ENCODE measurements at regions not wholly inside any gene's neighbourhood (a gene's known extent, or its start where the extent isn't known, plus 50 kb on each side); places are given as distances from the start of the nearest gene placed in this dataset.
"Not testable (repeated sequence)": the region's sequence is repeated elsewhere in the genome, so short reads cannot be mapped to it uniquely, and the experiment has no call there.

DNA sequence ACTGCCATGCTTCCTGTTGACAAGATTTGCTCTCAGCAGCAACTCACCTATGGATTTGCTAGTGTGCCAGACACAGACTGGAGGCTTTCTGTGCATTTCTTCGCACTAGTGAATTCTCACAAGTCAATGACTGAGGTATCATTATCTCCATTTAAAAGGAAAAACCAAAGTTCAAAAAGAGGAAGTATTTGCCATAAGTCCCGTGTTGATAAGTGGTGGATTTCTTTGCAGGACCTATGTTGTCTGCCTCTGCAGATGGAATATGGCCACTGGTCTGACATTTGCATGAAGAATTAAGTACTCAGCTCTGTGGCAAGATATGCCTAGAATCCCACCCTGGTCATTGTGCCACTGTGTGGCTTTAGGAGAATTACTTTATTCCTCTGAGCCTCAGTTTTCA lies 299.6 kb downstream of the PAX3 start:
- no peak for DNase-seq (ENCODE audit: low spot score)

DNA sequence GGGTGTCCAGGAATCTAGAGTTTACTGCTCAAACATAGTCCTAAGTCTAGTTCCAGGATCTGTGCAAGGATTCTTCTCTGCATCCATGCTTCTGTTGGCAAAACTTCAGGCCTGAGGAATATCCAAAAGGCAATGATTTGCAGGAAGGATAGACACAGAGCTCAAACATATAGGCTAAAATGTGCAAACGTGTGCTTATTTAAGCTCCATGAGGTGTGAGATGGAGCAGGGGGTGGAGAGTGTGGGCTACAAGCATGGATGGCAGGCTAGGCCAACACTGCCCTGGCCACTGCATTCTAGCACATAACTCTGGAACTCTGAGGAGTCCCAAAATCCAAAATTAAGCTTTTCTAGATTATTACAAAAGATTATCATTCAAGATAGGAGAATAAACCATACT lies 301.1 kb downstream of the PAX3 start:
- no peak for DNase-seq (ENCODE audit: low spot score)

DNA sequence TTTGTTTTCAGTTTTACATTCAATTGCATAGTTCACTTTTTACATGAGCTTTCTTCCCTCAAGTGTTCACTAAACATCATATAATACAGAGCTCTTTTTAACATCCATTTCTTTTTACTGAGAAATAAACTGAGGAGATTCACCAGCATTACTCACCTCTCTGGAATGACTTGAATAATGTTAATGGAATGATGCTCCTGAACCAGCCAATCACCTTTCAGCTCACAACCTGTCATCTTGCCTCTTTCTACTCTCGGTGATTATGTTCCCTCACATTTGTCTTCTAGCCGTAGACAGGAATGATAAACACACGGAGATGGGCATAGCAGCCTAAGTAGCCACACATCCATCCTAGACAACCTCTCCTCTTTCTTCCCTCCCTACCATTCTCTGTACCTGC lies 301.7 kb downstream of the PAX3 start:
- peak; percentile 18 for DNase-seq (ENCODE audit: low spot score)

DNA sequence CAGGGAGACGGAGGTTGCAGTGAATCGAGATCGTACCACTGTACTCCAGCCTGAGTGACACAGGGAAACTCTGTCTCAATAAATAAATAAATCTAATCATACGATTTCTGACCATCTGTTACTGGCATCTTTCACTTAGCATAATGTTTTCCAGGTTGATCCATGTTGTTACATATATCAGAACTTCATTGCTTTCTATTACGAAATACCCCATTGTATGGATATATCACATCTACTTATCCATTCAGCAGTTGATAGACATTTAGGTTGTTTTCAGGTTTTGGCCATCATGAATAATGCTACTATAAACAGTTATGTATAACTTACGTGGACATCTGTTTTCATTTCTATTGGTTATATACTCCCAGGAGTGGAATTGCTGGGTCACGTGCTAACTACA lies 303.9 kb downstream of the PAX3 start:
- DNase-seq (ENCODE audit: low spot score): no peak

DNA sequence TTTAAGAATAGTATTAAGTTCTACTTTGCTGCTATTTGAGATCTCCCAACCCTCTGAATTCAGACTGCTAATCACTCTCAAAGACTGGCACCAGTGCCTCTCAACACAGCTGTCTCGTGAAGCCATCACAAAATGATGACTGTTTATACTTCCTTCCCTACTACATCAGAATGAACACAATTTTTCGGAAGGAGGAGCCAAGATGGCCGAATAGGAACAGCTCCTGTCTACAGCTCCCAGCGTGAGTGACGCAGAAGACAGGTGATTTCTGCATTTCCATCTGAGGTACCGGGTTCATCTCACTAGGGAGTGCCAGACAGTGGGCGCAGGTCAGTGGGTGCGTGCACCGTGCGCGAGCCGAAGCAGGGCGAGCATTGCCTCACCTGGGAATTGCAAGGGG lies 314.4 kb downstream of the PAX3 start:
- not testable (repeated sequence) for DNase-seq (ENCODE audit: low spot score)

DNA sequence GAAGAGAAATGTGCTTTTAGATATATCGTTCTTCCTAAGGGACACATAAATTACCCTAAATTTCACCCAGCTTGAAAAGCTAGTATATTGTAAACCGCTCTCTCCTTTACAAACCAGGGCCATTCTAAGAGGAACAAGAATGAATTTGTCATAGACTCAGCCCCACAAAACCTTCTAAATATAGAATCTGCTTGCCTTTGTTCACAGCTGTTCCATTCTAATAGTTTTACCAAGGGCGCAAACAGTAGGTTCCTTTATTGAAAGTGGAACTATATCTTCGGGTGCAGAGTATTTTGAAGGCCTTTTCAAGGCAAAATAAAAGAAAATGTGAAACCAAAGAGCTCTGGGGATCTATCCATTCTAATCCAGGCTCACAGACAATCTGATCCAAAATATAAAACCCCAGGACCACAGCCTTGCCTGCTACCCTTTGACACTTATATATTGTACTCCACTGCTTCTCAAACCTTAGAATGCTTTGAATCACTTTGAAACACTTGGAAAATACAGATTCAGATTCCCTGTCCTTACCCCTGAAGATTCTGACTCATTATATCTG lies 316.8 kb downstream of the PAX3 start:
- no peak for DNase-seq (ENCODE audit: low spot score)

DNA sequence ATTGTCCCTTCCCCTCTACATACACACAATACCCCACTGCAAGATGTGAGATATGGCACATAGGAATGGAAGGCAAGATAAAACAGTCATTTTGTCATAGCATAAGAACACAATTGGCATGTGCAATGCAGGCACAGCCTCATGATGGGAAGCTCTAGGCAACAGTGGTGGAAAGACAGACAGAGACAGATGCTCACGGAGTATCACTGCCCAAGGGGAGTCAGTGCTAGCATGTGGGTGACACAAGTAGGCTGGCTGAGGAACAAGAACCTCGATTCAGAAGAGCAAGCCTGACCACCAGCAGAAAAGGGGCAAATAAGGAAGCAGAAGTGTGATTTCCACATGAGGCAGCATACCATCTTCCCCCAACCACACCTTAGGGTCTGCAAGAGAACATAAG lies 323.6 kb downstream of the PAX3 start:
- DNase-seq (ENCODE audit: low spot score): no peak

DNA sequence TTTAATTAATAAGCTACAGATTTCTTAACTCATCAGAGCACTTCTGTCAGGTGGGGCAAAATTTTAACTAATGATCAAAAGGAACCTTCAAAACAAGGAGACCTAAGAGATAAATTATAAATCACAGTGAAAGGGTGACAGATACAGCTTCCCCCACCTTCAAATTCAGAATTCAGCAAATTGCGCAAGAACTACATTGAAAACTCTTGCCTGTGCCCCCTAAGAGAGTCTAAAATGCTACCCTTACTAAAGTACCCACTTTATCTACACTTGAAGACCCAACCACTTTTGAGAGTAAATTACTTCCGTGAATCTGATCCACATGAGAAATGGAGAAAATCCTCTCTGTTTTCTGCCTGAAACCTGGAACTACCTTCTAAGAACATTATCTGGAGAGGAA lies 324.9 kb downstream of the PAX3 start:
- no peak for DNase-seq (ENCODE audit: low spot score)

DNA sequence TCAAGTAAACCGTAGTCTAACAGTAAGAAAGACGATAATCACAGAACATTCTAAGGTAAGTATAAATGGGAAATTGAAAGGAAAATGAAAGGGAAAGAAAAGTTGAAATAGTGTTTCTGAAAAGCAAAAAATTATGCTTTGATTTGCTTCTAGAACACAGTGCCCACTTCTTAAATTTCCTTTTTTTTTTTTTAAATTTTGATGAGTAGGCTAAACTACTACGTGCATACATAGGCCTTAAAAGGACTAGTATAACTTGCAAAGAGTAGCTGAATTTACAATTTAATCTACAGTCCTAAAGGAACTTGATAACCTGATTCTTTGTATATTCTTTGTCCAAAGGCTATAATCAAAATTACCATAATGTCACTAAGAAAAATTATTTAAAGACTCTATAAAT lies 325.3 kb downstream of the PAX3 start:
- DNase-seq (ENCODE audit: low spot score): no peak

DNA sequence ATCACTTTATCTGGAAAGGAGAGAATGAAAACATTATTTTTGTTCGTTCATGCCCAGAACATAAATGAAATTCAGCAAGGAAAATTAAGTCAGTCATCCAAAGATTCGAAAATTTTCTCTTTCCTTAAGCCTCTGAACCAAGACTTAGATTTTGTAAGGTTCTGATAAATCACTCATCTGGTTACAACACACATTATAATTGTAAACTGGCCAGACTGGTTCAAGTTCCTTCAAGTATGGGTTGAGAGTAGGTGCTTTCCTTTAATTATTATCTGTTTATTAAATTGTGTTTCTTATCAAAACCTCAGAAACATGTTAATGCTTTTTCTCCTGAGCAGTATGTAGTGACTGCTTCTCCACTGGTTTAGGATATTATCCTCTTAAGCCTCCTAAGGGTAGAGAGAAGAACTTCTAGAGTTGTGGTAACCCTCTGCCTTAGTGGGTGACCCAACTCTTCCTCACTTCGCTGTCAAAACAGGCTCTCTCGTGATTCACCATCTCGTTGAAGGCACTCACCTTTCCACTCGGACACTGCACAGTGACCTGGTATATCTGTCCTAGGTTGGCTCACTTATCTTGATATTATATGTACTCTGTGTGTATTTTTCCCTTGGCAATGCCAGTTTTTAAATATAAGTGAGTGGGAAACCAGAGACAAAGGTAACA lies 325.9 kb downstream of the PAX3 start:
- no peak for DNase-seq (ENCODE audit: low spot score)

DNA sequence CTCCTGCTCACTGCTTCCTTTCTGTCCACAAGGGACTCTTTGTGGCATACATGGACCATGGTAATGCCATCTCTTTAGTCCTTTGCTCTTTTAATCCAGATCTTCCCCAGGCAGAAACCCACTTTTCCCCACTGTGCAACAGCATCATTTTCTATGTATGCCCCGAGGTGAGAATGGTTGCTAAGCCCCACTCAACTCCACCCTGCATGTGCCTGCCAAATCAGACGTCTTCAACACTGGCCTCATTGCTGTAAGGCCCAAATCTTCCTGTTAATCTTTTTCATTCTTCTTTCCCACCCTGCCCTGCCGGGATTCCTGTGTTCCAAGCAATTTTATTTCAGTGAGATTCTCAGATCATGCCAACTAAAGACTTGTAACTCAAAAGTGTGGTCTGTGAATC lies 328.4 kb downstream of the PAX3 start:
- DNase-seq (ENCODE audit: low spot score): no peak

DNA sequence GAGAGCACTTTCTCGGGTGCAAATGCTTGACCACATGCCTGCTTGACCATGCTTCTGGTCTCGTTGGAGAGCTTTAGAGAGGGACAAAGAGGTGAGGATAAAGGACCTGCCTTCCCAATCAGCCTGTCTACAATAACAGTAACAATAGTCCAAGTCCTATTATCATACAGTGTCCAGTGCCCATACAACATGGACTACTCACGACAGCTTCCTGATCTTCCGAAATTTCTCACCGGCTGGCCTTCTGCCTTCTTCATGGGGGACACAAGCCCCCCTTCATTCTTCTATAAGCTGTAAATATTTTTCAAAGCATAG lies 329.0 kb downstream of the PAX3 start:
- no peak for DNase-seq (ENCODE audit: low spot score)

DNA sequence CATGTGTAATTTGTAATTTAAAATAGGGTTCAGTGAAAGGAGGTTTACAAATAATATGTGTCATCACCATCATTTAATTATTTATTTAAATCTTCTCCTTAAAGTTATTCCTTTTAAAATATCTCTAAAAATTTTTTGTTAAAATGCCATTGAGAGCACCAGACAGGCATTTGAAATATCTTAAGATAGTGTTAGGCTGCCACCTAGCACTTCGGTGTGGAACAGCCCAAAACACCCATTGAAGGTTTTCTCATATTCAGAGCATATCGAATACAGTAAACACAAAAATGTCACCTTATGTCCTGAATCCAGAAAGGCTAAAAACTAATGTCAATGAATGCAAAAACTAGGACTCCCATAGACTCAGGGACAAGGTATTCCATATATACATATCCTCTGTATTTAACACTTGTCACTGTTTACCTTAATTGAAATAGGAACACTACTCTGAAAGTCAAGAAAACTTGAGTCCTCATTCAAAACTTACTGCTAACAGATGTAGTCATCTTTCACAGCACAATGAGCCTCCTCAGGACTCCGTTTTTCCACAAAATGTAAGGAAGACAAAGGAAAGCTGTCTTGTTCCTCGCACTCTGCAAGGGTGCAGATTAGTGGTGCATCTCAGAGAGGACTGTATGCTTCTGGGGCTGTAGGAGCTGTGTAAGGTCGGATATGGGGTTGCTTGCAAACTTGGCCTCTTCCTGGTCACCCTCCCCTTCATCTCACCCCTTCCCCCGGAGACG lies 329.5 kb downstream of the PAX3 start:
- DNase-seq (ENCODE audit: low spot score): peak; percentile 46

DNA sequence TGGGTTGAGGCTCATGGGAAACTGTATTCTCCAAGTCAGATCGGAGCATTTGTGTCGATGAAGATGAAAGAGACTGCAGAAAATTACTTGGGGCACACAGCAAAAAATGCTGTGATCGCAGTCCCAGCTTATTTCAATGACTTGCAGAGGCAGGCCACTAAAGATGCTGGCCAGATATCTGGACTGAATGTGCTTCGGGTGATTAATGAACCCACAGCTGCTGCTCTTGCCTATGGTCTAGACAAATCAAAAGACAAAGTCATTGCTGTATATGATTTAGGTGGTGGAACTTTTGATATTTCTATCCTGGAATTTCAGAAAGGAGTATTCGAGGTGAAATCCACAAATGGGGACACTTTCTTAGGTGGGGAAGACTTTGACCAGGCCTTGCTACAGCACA lies 336.6 kb downstream of the PAX3 start:
- DNase-seq (ENCODE audit: low spot score): no peak

DNA sequence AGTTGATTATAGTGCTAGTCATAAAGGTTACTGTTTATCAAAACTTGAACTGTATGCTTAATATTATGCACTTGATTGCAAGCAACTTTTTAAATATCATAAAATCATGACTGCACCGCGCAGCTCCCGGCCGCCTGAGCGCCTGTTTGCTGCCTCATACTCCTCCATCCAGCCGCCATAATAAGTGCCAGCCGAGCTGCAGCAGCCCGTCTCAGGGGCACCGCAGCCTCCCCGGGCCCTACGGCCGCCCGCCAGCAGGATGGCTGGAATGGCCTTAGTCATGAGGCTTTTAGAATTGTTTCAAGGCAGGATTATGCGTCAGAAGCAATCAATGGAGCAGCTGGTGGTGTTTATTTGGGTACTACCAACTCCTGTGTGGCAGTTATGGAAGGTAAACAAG lies 337.2 kb downstream of the PAX3 start:
- DNase-seq (ENCODE audit: low spot score): no peak

DNA sequence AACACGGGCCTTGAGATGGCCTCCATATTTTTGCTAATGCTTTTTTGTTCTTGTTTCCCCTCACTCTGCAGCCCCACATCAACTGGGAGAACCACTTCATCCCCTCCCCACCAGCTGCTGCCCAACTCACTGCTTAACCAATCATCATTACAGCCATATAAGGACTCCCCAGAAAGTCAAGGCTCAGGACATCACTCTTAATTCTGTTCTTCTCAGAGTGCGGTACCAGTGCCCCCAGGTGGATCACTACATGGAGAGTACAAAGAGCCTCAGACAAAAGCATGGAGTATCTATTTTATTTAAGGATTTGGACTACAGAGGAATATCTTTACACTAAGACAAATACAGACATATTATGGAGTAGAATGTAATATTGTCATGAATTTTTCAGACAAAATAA lies 340.6 kb downstream of the PAX3 start:
- DNase-seq (ENCODE audit: low spot score): peak; percentile 23

DNA sequence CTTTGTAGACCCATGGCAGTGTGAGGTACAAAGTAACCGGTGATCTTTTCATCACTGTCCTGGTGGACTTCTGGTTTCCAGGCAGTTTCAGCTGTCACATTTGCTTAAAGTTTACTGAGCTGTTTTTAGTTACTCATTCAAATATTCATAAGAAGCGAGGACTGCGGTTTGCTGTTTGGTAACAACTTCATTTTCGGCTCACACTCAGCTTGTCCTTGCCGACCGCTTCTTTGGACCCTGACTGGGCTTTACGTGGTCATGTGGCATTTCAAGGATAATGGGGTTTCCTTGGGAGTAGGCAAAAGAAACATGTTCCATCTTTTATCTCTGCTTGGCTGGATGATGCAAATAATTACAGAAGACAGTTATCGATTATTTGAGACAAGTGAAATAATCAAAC lies 350.7 kb downstream of the PAX3 start:
- DNase-seq (ENCODE audit: low spot score): no peak

DNA sequence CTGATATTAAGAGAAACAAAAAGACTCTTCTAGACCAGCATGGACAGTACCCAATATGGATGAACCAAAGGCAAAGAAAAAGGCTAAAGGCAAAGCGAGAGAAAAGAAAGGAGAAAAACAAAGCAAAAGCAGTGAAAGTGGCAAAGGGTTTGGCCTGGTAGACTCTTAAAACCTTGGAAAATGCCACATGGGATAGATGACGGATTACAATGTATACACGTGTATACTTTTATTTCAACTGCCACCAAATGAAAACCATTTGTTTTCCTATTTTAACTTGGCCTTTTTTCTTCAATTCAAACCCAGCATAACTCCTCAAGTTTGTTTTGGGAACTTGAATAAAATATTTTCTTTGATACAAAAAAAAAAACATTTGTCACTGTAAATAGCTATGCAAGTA lies 354.3 kb downstream of the PAX3 start:
- not testable (repeated sequence) for DNase-seq (ENCODE audit: low spot score)

DNA sequence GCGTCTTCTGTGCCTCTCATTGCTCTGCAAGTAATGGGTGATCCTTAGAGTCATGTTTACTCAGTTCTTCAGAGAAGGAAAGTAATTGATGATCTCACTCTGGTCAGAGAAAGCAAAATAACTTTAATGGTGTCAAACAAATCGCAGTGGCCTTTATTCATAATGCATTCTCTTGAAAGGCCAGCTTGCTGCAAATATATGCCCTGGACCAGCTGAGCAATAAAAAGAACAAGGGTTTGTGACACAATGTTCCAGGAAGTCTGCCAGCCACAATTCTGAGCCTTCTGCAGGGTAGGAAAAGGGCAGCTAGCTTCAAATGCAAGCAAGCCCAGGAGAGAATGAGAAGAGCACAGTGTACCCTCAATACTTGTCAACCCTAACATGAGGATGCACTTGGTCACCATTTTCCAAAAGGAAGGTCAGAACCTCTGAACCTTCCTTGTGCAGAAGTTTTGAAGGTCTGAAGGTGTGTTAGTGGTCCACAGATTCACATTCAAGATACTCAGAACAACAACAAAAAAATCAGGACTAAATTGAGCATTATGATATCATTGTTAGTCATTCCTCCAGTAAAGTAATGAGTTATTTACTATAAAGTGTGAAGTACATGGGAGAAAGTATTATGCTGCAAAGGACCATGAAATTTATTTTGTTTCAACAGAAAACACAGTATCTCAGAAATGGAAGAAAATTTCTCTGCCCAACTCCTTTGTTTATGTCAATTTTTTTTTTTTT lies 355.6 kb downstream of the PAX3 start:
- DNase-seq (ENCODE audit: low spot score): no peak

DNA sequence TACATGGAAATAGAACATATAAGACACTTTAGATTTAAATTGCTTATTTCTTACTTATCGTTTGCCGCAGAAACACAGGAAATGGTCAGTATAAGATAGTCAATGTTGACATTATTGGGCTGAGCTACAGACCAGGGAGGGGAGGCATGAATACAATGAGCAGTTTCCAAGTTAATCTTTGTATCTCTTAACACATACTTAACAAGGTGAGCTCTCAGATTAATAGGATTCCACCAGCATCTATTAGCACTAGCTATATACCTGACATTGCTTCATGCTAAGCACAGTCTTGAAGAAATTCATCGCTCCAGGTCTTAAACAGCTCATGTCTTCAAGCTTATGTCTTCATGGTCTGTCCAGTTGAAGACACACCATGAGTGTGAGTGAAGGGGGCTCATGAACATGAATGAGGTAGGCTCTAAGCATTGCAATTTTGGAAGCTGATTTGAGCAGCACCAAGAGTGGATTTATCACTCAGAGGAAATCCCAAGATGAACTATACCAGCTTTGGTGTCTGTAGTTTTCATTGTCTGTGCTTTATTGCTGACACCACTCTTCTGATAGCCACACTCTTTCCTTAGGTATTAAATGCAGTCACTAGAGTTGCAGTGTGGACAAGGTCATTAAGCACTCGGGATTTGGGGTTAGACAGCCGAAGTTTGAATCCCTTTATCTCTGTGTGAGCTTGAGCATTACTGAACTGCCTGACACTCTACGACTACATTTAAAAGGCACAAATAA lies 359.3 kb upstream of the EPHA4 start:
- DNase-seq (ENCODE audit: low spot score): no peak

DNA sequence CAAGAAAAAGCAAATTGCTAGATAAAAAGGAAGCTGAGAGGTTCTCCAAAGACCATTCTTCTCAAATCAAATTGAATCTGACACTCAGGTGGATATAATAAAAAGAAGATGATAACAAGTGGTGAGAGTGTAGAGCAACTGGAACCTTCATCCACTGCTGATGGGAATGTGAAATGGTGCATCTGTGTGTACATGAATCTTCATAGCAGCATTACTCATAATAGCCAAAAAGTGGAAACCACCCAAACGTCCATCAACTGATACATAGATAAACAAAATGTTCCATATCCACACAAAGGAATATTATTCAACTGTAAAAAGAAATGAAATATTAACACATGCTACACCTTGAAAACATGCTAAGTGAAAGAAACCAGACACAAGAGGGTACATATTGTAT lies 357.2 kb upstream of the EPHA4 start:
- DNase-seq (ENCODE audit: low spot score): no peak

DNA sequence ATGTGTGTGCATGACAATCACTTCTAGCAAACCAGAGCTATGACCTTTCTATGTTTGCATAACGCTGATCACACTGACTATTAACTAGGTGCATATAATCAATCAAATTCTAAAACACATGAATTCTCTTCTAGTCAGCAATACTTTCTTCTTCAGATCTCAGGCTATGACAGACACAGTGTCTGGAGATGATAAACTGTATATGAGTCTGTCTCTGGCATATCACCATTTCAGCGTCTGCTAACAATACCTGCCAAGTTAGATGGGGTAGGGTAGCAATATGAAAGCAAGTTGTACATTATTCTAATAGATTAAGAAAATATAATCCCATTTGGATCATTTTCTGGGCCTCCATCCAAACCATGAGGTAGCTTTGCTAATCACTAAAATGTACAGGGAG lies 354.2 kb upstream of the EPHA4 start:
- DNase-seq (ENCODE audit: low spot score): no peak

DNA sequence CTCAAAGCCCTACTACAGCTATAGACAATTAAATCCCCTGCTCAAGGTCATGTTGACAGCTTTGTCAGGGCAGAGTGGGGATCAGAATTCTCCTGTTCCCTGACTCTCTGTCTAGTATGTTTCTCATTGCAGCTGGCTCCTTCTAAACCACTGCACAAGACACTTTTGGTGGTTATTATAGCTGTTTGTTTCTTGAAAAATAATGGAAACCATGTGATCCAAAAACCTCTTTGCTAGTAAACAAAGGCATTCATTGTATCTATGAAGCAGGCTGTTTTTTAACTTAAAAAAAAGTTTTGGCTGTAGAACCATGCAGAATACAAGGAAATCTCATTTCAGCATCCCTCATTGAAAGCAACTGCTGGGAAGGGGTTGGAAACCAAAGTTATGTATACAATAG lies 352.5 kb upstream of the EPHA4 start:
- no peak for DNase-seq (ENCODE audit: low spot score)
